SK-N-SH treated with all-trans-retinoic acid at 6 μM for 48 hours (cell line): ENCODE measurements at regions not wholly inside any gene's neighbourhood (a gene's known extent, or its start where the extent isn't known, plus 50 kb on each side); places are given as distances from the start of the nearest gene placed in this dataset.

Experiments
- ATAC-seq: fragments of 200-7000 bp; cut with Tn5 transposase; 3 replicates; pipeline ENCODE4 v1.9.1; 2020; ENCODE audit warnings: mild to moderate bottlenecking, moderate library complexity
- ARNTL ChIP-seq: fragments of 450-650 bp; formaldehyde crosslinking; IDR thresholded peaks from 2 replicates; pipeline ENCODE4 v1.5.0; 2020; ENCODE audit warnings: low read depth, mild to moderate bottlenecking, moderate library complexity, borderline replicate concordance
- CREB5 ChIP-seq: fragments of 250-450 bp; sonication (Bioruptor Pico); IDR thresholded peaks from 2 replicates; pipeline ENCODE4 v1.5.1; 2020; ENCODE audit warnings: low read depth, mild to moderate bottlenecking, moderate library complexity
- CSDC2 ChIP-seq: fragments of 250-450 bp; sonication (Bioruptor Pico); IDR thresholded peaks from 2 replicates; pipeline ENCODE4 v1.5.0; 2020; ENCODE audit warnings: mild to moderate bottlenecking, moderate library complexity
- CSRNP3 ChIP-seq: fragments of 250-450 bp; sonication (Bioruptor Pico); IDR thresholded peaks from 2 replicates; pipeline ENCODE4 v1.5.1; 2021; ENCODE audit warnings: mild to moderate bottlenecking, moderate library complexity
- ESRRG ChIP-seq: fragments of 250-450 bp; sonication (Bioruptor Pico); IDR thresholded peaks from 2 replicates; pipeline ENCODE4 v1.6.1; 2021; ENCODE audit warnings: mild to moderate bottlenecking
- GLIS3 ChIP-seq: fragments of 250-450 bp; sonication (Bioruptor Pico); IDR thresholded peaks from 2 replicates; pipeline ENCODE4 v1.5.0; 2020; ENCODE audit warnings: mild to moderate bottlenecking, moderate library complexity
- ISL1 ChIP-seq: fragments of 250-450 bp; sonication (Bioruptor Pico); IDR thresholded peaks from 2 replicates; pipeline ENCODE4 v2.1.2; 2022; ENCODE audit warnings: mild to moderate bottlenecking, moderate library complexity
- OSR1 ChIP-seq: fragments of 250-450 bp; sonication (Bioruptor Pico); IDR thresholded peaks from 2 replicates; pipeline ENCODE4 v1.8.0; 2022; ENCODE audit warnings: moderate library complexity, mild to moderate bottlenecking, inconsistent platforms
- POU6F1 ChIP-seq: fragments of 250-450 bp; sonication (Bioruptor Pico); IDR thresholded peaks from 2 replicates; pipeline ENCODE4 v1.8.0; 2021; ENCODE audit warnings: low read depth, mild to moderate bottlenecking, moderate library complexity, borderline replicate concordance
- PPARA ChIP-seq: fragments of 250-450 bp; sonication (Bioruptor Pico); IDR thresholded peaks from 2 replicates; pipeline ENCODE4 v1.5.0; 2020; ENCODE audit warnings: mild to moderate bottlenecking, borderline replicate concordance
- RARB ChIP-seq: fragments of 250-450 bp; sonication (Bioruptor Pico); IDR thresholded peaks from 2 replicates; pipeline ENCODE4 v1.8.0; 2021; ENCODE audit warnings: mild to moderate bottlenecking, moderate library complexity
- SNAI2 ChIP-seq: fragments of 250-450 bp; sonication (Bioruptor Pico); IDR thresholded peaks from 2 replicates; pipeline ENCODE4 v1.5.0; 2020; ENCODE audit warnings: mild to moderate bottlenecking, moderate library complexity
- TCF4 ChIP-seq: fragments of 250-450 bp; sonication (Bioruptor Pico); IDR thresholded peaks from 2 replicates; pipeline ENCODE4 v1.8.0; 2021; ENCODE audit warnings: mild to moderate bottlenecking, moderate library complexity, borderline replicate concordance
- TOX ChIP-seq: fragments of 250-450 bp; sonication (Bioruptor Pico); IDR thresholded peaks from 2 replicates; pipeline ENCODE4 v1.8.0; 2021; ENCODE audit warnings: mild to moderate bottlenecking, moderate library complexity, borderline replicate concordance
- TSHZ2 ChIP-seq: fragments of 250-450 bp; sonication (Bioruptor Pico); IDR thresholded peaks from 2 replicates; pipeline ENCODE4 v1.5.0; 2020; ENCODE audit warnings: mild to moderate bottlenecking, moderate library complexity
- ZC3H10 ChIP-seq: fragments of 250-450 bp; sonication (Bioruptor Pico); IDR thresholded peaks from 2 replicates; pipeline ENCODE4 v1.5.1; 2021; ENCODE audit warnings: mild to moderate bottlenecking, moderate library complexity
- ZFP3 ChIP-seq: fragments of 250-450 bp; sonication (Bioruptor Pico); IDR thresholded peaks from 2 replicates; pipeline ENCODE4 v1.5.0; 2020; ENCODE audit warnings: mild to moderate bottlenecking, moderate library complexity
- ZFP30 ChIP-seq: fragments of 450-650 bp; formaldehyde crosslinking; IDR thresholded peaks from 2 replicates; pipeline ENCODE4 v1.5.0; 2022; ENCODE audit warnings: mild to moderate bottlenecking, moderate library complexity
- ZNF565 ChIP-seq: fragments of 450-650 bp; formaldehyde crosslinking; conservative IDR thresholded peaks from 2 replicates; pipeline ENCODE4 v1.5.0; 2020; ENCODE audit warnings: low read depth, mild to moderate bottlenecking, moderate library complexity
- ZNF70 ChIP-seq: fragments of 450-650 bp; formaldehyde crosslinking; IDR thresholded peaks from 2 replicates; pipeline ENCODE4 v1.5.0; 2020; ENCODE audit warnings: mild to moderate bottlenecking, moderate library complexity
- ZNF8 ChIP-seq: fragments of 450-650 bp; formaldehyde crosslinking; IDR thresholded peaks from 2 replicates; pipeline ENCODE4 v1.5.0; 2020; ENCODE audit warnings: mild to moderate bottlenecking, moderate library complexity

GRCh38 chr10:106446920-106447319, 717.6 kb downstream of the SORCS1 start:
- TF ChIP-seq TOX (CRISPR knock-in tag) (no peak), ESRRG (CRISPR knock-in tag) (no peak), ZFP30 (CRISPR knock-in tag) (no peak), CREB5 (CRISPR knock-in tag) (no peak), OSR1 (no peak), CSDC2 (CRISPR knock-in tag) (no peak), GLIS3 (CRISPR knock-in tag) (no peak), ARNTL (CRISPR knock-in tag) (no peak), ZNF70 (no peak), TSHZ2 (no peak), ZNF8 (CRISPR knock-in tag) (no peak), ZNF565 (CRISPR knock-in tag) (no peak), PPARA (CRISPR knock-in tag) (no peak), RARB (no peak), CSRNP3 (CRISPR knock-in tag) (no peak)
- no peak for ATAC-seq

- ATAC-seq, result no peak
Observed at GRCh38 chr10:106442223-106442622, 722.3 kb downstream of the SORCS1 start.

GRCh38 chr10:106440767-106441166, 723.7 kb downstream of the SORCS1 start:
- ATAC-seq, result no peak
- no peak for TF ChIP-seq CSDC2 (CRISPR knock-in tag)
- TF ChIP-seq RARB, result no peak
- no peak for TF ChIP-seq ZFP3 (CRISPR knock-in tag)
- TF ChIP-seq ZFP30 (CRISPR knock-in tag), result no peak
- no peak for TF ChIP-seq ISL1 (CRISPR knock-in tag)
- TF ChIP-seq ZC3H10 (CRISPR knock-in tag), result no peak
- TF ChIP-seq TOX (CRISPR knock-in tag), result no peak
- TF ChIP-seq CREB5 (CRISPR knock-in tag), result no peak
- TF ChIP-seq POU6F1, result no peak
- no peak for TF ChIP-seq ARNTL (CRISPR knock-in tag)
- TF ChIP-seq ZNF565 (CRISPR knock-in tag), result no peak
- no peak for TF ChIP-seq OSR1
- no peak for TF ChIP-seq TSHZ2

More at GRCh38 chr10:106442223-106442622, 722.3 kb downstream of the SORCS1 start:
- TF ChIP-seq CSRNP3 (CRISPR knock-in tag), result no peak
- no peak for TF ChIP-seq OSR1
- TF ChIP-seq RARB, result no peak
- no peak for TF ChIP-seq SNAI2
- TF ChIP-seq TCF4 (CRISPR knock-in tag), result no peak
- no peak for TF ChIP-seq TOX (CRISPR knock-in tag)
- no peak for TF ChIP-seq GLIS3 (CRISPR knock-in tag)
